ENCODE measurements at regions not wholly inside any gene's neighbourhood (a gene's known extent, or its start where the extent isn't known, plus 50 kb on each side); places are given as distances from the start of the nearest gene placed in this dataset.

DNA sequence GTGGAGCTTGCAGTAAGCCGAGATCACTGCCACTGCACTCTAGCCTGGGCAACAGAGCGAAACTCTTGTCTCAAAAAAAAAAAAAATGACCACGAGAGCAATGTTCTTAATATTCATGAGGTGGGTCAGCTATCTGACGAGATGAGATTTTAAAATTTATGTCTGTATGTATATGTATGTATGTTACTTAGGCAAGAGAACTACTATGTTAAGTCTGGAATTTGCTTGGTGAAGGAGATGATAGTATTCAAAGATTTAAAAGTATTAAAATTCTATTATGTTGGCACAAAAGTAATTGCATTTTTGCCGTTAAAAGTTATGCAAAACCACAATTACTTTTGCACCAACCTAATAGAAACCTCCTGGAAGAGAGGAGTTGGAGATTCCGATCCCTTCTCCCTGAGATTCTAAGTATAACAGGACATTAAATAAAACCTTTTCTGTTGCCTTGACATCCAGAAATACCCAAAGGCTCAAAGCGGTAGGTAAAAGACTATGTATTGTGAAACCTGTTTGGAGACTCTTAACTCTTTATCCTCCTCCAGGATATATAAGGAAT, 114.3 kb upstream of the TNS3 start:
- TF ChIP-seq, protein P1, sequence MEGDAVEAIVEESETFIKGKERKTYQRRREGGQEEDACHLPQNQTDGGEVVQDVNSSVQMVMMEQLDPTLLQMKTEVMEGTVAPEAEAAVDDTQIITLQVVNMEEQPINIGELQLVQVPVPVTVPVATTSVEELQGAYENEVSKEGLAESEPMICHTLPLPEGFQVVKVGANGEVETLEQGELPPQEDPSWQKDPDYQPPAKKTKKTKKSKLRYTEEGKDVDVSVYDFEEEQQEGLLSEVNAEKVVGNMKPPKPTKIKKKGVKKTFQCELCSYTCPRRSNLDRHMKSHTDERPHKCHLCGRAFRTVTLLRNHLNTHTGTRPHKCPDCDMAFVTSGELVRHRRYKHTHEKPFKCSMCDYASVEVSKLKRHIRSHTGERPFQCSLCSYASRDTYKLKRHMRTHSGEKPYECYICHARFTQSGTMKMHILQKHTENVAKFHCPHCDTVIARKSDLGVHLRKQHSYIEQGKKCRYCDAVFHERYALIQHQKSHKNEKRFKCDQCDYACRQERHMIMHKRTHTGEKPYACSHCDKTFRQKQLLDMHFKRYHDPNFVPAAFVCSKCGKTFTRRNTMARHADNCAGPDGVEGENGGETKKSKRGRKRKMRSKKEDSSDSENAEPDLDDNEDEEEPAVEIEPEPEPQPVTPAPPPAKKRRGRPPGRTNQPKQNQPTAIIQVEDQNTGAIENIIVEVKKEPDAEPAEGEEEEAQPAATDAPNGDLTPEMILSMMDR (IDR thresholded peaks at IDR 0.05; ENCODE audit: insufficient read depth, low read length, poor library complexity, severe bottlenecking): no peak
- TF ChIP-seq EZH2phosphoT487 (conservative IDR thresholded peaks at IDR 0.05; ENCODE audit: low read length): no peak

Measured in SU-DHL-6 (cell line).